ENCODE measurements at regions not wholly inside any gene's neighbourhood (a gene's known extent, or its start where the extent isn't known, plus 50 kb on each side); places are given as distances from the start of the nearest gene placed in this dataset.

DNA sequence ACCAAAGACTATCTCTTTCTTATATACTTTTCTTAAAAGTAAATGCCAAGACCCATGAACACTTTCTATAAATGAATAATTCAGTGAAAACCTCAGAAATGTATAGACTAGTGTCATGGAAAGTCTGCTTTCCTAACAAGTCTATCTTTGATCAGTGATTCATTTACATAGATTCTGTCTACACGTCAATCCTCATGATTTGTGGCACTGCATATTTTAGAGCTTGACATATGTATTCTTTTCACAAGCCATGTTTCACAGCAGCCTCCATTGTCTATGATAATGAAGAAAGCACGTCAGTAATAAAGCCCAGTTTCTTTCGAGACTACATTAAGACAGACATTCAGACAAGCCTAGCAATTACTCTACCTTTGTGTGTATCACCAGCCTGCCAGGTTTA lies 486.6 kb downstream of the IRS1 start:
- TF ChIP-seq CTCF (IDR thresholded peaks at IDR 0.05; ENCODE audit: control insufficient read depth, extremely low read depth, insufficient read depth): no peak
- H3K4me3 ChIP-seq (ENCODE audit: low read depth, low read length): no peak overlapping the region
- DNase-seq (ENCODE audit: low read depth): no peak

GRCh38 chr2:226312155-226312554 lies 487.5 kb downstream of the IRS1 start:
- no peak for TF ChIP-seq CTCF (IDR thresholded peaks at IDR 0.05; ENCODE audit: control insufficient read depth, extremely low read depth, insufficient read depth)
- no peak for DNase-seq (ENCODE audit: low read depth)
- H3K4me3 ChIP-seq (ENCODE audit: low read depth, low read length): no peak overlapping the region

- H3K4me3 ChIP-seq (ENCODE audit: low read depth, low read length): no peak overlapping the region
- DNase-seq (ENCODE audit: low read depth): no peak
- no peak for TF ChIP-seq CTCF (IDR thresholded peaks at IDR 0.05; ENCODE audit: control insufficient read depth, extremely low read depth, insufficient read depth)
Measured at GRCh38 chr2:226310146-226310545, 489.5 kb downstream of the IRS1 start.

- H3K4me3 ChIP-seq (ENCODE audit: low read depth, low read length): no peak overlapping the region
- no peak for TF ChIP-seq CTCF (IDR thresholded peaks at IDR 0.05; ENCODE audit: control insufficient read depth, extremely low read depth, insufficient read depth)
- no peak for DNase-seq (ENCODE audit: low read depth)
Measured at GRCh38 chr2:226308986-226309385, 490.6 kb downstream of the IRS1 start.

DNA sequence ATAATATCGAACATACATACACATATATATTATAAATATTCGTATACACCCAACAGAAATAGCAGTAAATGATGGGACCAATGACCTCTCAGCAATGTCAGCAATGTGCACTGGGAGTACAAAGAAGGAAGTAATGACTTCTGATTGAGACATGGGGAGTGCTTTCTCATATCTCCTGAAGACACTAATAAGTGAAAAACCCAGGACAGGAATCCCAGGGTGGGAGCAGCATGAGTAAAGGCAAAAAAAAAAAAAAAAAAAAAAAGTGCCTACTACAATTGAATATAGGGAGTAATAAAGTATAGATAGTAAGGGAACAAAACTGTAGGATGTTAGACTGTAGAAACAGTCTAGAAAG lies 491.3 kb downstream of the IRS1 start:
- DNase-seq (ENCODE audit: low read depth): no peak
- H3K4me3 ChIP-seq (ENCODE audit: low read depth, low read length): no peak overlapping the region
- TF ChIP-seq CTCF (IDR thresholded peaks at IDR 0.05; ENCODE audit: control insufficient read depth, extremely low read depth, insufficient read depth): no peak

GRCh38 chr2:226307487-226308322 lies 491.9 kb downstream of the IRS1 start:
- TF ChIP-seq CTCF (IDR thresholded peaks at IDR 0.05; ENCODE audit: control insufficient read depth, extremely low read depth, insufficient read depth): no peak
- H3K4me3 ChIP-seq (ENCODE audit: low read depth, low read length): no peak overlapping the region
- no peak for DNase-seq (ENCODE audit: low read depth)

DNA sequence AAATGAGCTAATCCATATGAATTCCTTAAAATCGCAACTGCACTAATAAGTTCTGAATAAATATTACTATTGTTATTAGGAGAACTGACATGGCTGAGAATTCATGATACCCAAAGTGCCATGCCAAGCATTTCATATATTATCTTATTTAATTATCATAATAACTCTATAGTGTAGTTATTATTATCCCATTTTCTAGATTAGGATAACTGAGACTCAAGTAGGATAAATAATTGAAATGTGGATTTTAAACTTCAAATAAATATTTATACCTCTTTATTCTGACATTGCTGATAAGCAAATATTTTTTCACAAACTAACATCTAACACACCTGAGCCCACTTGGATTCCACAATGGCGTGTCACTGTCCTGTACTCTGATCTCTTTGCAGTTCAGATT lies 492.7 kb downstream of the IRS1 start:
- no peak for TF ChIP-seq CTCF (IDR thresholded peaks at IDR 0.05; ENCODE audit: control insufficient read depth, extremely low read depth, insufficient read depth)
- no peak overlapping the region for H3K4me3 ChIP-seq (ENCODE audit: low read depth, low read length)
- DNase-seq (ENCODE audit: low read depth): no peak

Data from LNCaP clone FGC (cell line).